Stimulated activated CD4-positive, alpha-beta T cell treated with anti-CD3 and anti-CD28 coated beads, Interleukin-15, amount 100 ng/mL, for 1 hour (primary cell): ENCODE measurements at regions not wholly inside any gene's neighbourhood (a gene's known extent, or its start where the extent isn't known, plus 50 kb on each side); places are given as distances from the start of the nearest gene placed in this dataset.

ENCODE experiments used
- DNase-seq, 2 donors: peaks; one replicate each; pipeline ENCODE4 v3.0.0-alpha.2; 2020; ENCODE audit warnings: low read depth in 1 of 2, low spot score in 1 of 2

GRCh38 chr5:58258984-58259684 is 200.8 kb downstream of the PLK2 start:
- no peak for DNase-seq

GRCh38 chr5:58255970-58256369 is 203.9 kb downstream of the PLK2 start:
- no peak for DNase-seq

- DNase-seq = no peak
Measured at GRCh38 chr5:58255386-58255785, 204.5 kb downstream of the PLK2 start.

DNA sequence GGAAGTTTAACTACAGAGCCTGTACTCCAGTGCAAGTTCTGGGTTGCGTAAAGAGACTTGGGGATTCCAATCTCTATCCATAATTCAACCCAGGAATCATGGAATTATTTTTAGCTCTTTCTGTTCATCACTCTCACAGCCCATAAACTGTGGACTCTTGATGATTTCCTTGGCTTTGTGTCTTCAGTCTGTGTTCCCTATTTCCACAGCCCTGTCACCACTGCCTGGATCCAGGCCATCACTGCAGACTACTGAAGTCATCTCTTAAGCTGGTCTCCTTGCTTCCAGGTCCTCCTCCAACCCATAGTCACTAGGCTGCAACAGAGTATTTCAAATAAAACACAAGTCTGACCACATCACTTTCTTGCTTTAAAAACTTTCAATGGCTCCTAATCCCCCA is 211.7 kb downstream of the PLK2 start:
- no peak for DNase-seq

GRCh38 chr5:58246461-58246944 is 213.4 kb downstream of the PLK2 start:
- no peak for DNase-seq

- no peak for DNase-seq
Measured at GRCh38 chr5:58245476-58245840, 214.4 kb downstream of the PLK2 start.

DNA sequence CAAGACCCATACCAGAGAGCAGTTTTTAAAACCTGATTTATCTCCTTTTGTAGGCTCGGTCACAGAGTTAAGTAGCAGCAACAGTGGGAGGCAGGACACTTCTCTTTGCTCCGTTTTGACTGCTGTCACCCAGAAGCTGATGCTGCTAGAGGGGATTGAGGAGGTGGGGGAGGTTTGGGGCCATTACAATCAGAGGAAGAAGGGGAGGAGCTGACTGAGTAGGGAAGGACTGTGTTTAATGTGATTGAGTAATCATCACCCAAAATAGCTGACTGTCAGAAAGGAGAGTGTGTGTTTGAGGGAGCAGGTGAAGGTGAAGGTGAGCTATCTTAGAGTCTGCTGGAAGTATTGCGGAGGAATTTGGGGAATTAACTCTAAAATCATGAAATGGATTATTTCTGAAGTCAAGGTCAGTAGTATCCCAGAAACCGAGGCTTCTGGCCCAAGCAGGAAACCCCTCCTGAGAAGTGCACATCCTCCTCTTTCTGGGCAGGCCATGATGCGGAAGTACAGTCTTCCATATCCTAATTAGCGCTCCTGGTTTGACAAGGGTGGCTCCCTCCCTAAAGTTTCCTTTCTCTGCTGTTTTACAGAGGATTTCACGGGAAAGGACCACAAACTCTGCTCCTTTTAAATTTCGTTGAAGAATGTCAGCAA is 214.9 kb downstream of the PLK2 start:
- no peak for DNase-seq

GRCh38 chr5:58241389-58241788 is 218.5 kb downstream of the PLK2 start:
- no peak for DNase-seq

- no peak for DNase-seq
Measured at GRCh38 chr5:58240322-58240721, 219.6 kb downstream of the PLK2 start.

GRCh38 chr5:58239731-58240130 is 220.2 kb downstream of the PLK2 start:
- no peak for DNase-seq

DNA sequence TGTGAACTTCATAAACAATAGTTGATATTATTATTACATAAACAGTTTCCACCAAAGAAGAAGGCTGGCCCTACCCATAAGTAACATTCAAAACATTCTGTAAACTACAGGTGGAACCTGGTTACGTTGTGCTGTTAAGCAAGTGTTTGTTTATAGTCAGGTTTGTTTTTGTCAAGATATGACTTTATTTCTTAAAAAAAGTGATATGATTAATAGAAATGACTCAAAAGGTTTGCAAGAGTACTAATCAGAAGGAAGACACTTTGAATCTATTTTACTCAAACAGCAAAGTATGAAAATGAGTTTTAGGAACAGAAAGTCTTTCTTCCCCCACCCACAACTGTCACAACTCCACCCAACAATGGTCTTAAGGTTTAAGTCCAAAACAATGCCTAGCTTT is 220.8 kb downstream of the PLK2 start:
- no peak for DNase-seq

- DNase-seq = no peak
Measured at GRCh38 chr5:58236498-58236897, 223.4 kb downstream of the PLK2 start.

DNA sequence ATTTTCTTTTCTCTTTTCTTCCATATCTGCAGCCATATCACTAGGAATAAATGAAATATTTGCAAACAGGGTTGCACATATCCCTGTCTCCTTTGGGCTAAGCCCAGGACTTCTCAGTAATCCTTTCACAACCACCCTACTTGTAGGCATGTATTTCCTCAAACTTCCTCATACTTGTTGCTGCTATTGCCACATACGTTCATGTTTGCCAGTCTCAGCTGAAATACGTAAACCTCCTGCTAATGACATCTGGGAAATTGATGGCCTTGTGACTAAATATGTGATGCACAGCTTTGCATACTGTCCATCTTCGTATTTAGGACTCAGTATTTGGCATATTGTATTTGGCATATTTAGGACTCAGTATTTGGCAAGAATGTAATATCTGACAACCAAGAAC is 224.6 kb downstream of the PLK2 start:
- no peak for DNase-seq

- DNase-seq = no peak
Measured at GRCh38 chr5:58232130-58232529, 227.8 kb downstream of the PLK2 start.

DNA sequence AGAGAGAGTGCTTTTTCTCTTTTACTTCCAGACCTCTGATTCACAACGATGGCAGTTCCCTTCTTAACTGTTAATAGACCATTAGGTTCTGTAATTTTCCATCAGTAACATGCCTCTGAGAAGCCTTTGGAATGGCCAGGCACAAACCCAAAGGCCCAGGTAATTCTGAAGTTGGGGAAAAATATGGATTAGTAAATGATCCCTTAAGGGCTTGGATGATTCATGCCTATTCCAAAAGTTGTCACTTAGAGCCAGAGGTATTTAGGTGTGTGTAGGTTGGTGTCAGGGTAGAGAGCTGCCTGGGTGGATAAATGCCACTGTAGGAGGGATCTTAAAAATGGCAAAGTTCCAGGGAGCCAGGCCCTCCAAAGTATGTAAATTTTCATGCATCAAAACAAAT is 228.8 kb downstream of the PLK2 start:
- no peak for DNase-seq

- no peak for DNase-seq
Measured at GRCh38 chr5:58228896-58229295, 231.0 kb downstream of the PLK2 start.

GRCh38 chr5:58227858-58228257 is 232.0 kb downstream of the PLK2 start:
- no peak for DNase-seq

GRCh38 chr5:58224661-58225060 is 235.2 kb downstream of the PLK2 start:
- no peak for DNase-seq

GRCh38 chr5:58224221-58224620 is 235.7 kb downstream of the PLK2 start:
- no peak for DNase-seq

DNA sequence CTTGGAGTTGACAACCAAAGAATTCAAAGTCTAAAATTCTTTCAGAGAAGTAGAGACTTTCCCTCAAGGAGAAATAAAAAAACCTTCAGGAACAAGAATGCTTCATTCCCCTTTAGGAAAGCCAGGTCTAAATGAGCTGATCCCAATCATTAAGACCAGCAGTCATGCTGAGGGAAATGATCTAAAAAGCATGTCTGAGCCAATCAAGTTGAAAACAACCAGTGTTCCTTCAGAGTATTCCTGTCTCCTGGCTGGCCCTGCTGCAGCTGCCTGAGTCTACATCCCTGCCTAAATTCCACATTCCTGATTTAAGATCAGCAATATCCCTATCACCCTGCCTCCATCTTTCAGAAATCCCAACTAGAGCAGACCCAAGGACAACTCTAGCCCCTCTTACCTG is 244.5 kb downstream of the PLK2 start:
- DNase-seq = no peak

DNA sequence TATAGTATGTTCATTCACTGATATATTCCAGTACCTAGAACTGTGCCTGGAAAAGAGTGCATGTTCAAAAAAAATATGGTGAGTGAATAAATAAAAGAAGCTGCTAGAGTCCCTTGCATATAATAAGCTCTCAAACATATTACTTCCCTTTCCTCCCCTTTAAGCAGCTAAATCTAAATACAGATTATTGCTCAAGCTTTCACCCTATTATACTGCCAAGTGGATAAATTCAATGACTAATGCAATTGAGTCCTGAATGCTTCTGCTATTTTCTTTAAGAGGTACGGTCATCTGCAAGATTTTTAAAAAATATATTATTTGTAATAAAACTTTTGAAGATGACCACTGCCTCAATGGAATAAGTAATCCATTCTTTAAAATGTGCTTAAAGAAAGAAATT is 248.4 kb downstream of the PLK2 start:
- DNase-seq = no peak

GRCh38 chr5:58208674-58209073 is 251.2 kb downstream of the PLK2 start:
- DNase-seq = no peak

DNA sequence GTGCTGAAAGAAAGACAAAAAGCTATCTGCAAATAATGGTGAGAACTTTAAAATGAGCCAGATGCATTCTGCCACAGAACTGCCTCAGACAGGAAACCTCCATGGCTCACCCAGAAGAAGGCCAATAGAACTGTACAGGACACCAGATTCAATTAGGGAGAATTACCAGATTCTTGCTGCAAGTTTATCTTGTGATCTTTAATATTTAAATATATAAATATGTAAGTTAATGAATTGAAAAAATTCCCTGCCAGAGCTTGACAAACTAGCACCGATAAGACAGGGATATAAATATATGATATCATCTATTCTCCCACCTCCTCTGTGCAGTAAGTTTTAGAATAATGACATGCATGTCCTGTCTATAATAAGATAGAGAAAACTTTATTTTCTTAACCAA is 252.8 kb downstream of the PLK2 start:
- DNase-seq = no peak
